ENCODE measurements at regions not wholly inside any gene's neighbourhood (a gene's known extent, or its start where the extent isn't known, plus 50 kb on each side); places are given as distances from the start of the nearest gene placed in this dataset.

GRCh38 chr18:60267391-60268058 is 105.0 kb downstream of the MC4R start:
- POLR2A ChIA-PET (ENCODE audit: low non-redundant PET): no interaction called here
- CTCF ChIA-PET: no interaction called here
- TF ChIP-seq CTCF (conservative IDR thresholded peaks at IDR 0.05; ENCODE audit: low read depth): no peak
- no peak overlapping the region for H3K27ac ChIP-seq
- no peak for DNase-seq (ENCODE audit: low spot score)

- no peak for DNase-seq (ENCODE audit: low spot score)
- ChIA-PET CTCF (no interaction called here), POLR2A (ENCODE audit: low non-redundant PET) (no interaction called here)
- H3K27ac ChIP-seq: no peak overlapping the region
- no peak for TF ChIP-seq CTCF (conservative IDR thresholded peaks at IDR 0.05; ENCODE audit: low read depth)
Observed at GRCh38 chr18:60266558-60266957, 106.0 kb downstream of the MC4R start.

GRCh38 chr18:60259052-60259681 is 113.4 kb downstream of the MC4R start:
- POLR2A ChIA-PET (ENCODE audit: low non-redundant PET): no interaction called here
- no peak overlapping the region for H3K27ac ChIP-seq
- no peak for TF ChIP-seq CTCF (conservative IDR thresholded peaks at IDR 0.05; ENCODE audit: low read depth)
- CTCF ChIA-PET: no interaction called here
- no peak for DNase-seq (ENCODE audit: low spot score)

- ChIA-PET CTCF (no interaction called here), POLR2A (ENCODE audit: low non-redundant PET) (no interaction called here)
- no peak for DNase-seq (ENCODE audit: low spot score)
- H3K27ac ChIP-seq: no peak overlapping the region
- TF ChIP-seq CTCF (conservative IDR thresholded peaks at IDR 0.05; ENCODE audit: low read depth): no peak
Observed at GRCh38 chr18:60249388-60249787, 123.2 kb downstream of the MC4R start.

GRCh38 chr18:60248336-60249330 is 123.9 kb downstream of the MC4R start:
- DNase-seq (ENCODE audit: low spot score): no peak
- H3K27ac ChIP-seq: no peak overlapping the region
- no peak for TF ChIP-seq CTCF (conservative IDR thresholded peaks at IDR 0.05; ENCODE audit: low read depth)
- ChIA-PET CTCF (no interaction called here), POLR2A (ENCODE audit: low non-redundant PET) (no interaction called here)

- H3K27ac ChIP-seq: no peak overlapping the region
- POLR2A ChIA-PET (ENCODE audit: low non-redundant PET): no interaction called here
- no peak for DNase-seq (ENCODE audit: low spot score)
- no peak for TF ChIP-seq CTCF (conservative IDR thresholded peaks at IDR 0.05; ENCODE audit: low read depth)
- CTCF ChIA-PET: no interaction called here
Observed at GRCh38 chr18:60247103-60247502, 125.5 kb downstream of the MC4R start.

Measured in RWPE1 (cell line).